LNCAP (cell line): ENCODE measurements at regions not wholly inside any gene's neighbourhood (a gene's known extent, or its start where the extent isn't known, plus 50 kb on each side); places are given as distances from the start of the nearest gene placed in this dataset.

ENCODE experiments used
- TF ChIP-seq, protein P1 (sequence below): fragments of 450-650 bp; IDR thresholded peaks from 2 replicates; pipeline ENCODE4 v1.5.1; 2017; ENCODE audit warnings: mild to moderate bottlenecking

DNA sequence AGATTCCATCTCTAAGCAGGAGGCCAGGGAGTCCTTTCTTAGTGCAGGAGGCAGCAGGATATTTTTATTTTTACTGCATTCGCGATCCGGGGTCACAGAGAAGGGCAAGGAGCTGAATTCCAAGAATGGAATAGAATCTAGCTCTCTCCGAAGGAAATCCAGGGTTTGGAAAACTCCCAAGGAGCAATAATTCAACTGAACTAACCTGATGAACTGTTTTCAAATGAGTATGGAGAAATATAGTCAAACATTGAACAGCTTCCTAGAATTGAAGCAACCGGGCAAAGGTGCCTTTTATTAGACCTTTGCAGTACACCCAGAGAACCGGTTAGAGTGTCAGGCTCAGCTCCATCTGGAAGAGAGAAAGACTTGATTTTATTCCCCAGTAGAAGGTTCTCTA is 120.7 kb upstream of the MAF start:
- TF ChIP-seq, protein P1, sequence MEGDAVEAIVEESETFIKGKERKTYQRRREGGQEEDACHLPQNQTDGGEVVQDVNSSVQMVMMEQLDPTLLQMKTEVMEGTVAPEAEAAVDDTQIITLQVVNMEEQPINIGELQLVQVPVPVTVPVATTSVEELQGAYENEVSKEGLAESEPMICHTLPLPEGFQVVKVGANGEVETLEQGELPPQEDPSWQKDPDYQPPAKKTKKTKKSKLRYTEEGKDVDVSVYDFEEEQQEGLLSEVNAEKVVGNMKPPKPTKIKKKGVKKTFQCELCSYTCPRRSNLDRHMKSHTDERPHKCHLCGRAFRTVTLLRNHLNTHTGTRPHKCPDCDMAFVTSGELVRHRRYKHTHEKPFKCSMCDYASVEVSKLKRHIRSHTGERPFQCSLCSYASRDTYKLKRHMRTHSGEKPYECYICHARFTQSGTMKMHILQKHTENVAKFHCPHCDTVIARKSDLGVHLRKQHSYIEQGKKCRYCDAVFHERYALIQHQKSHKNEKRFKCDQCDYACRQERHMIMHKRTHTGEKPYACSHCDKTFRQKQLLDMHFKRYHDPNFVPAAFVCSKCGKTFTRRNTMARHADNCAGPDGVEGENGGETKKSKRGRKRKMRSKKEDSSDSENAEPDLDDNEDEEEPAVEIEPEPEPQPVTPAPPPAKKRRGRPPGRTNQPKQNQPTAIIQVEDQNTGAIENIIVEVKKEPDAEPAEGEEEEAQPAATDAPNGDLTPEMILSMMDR, result no peak

- TF ChIP-seq, protein P1, result no peak
These were observed 117.0 kb upstream of the MAF start for GRCh38 chr16:79717333-79718137.

GRCh38 chr16:79716645-79717332 is 116.3 kb upstream of the MAF start:
- TF ChIP-seq, protein P1, result no peak

DNA sequence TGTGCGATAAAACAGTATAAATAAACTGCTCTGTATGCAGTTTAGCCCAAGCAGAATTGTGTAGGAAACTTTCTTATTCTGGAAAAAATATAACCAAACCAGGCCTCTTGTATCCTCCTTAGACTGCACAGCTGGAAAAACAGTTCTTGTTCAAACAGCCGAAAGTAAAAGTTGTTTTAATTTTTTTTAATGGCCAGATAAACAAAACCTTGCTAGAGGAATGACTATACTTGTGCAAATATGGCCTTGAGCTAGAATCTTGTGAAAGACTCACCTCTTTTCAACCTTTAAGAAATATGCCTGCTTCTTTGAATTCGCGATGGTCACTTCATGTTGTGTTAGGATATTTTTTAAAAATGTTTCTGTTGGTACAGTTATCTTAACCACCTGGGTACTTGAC is 114.5 kb upstream of the MAF start:
- TF ChIP-seq, protein P1, result no peak

- TF ChIP-seq, protein P1, result no peak
These were observed 113.9 kb upstream of the MAF start for GRCh38 chr16:79714440-79714839.

DNA sequence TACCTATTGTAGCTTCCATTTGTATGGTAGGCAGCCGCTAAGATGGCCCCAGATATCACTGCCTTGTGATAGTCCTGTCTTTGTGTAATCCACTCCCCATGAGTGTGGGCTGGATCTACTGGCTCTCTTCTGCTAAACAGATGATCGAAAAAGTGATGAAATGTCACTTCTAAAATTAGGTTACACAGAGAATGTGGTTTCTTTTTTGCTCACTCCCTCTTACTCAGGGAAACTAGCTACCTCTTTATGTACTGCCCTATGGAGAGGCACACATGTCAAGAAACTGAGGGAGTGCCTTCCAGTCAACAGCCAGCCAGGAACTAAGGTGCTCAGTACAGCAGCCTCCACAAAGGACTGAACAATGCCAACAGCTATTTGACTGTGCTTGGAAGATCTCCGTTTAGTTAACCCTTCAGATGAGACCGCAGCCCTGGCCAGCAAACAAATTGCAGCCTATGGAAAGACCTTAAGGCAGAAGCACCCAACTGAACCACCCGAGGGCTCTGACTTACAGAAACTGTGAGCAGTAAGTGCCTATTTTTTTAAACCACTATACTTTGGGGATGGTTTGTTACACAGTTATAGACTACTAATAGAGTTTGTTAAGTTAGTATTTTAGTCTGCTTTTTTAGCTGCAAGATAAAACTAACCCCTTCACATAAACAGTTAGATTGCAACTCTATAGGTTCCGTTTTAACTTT is 113.2 kb upstream of the MAF start:
- TF ChIP-seq, protein P1, result no peak

- TF ChIP-seq, protein P1, result no peak
These were observed 111.7 kb upstream of the MAF start for GRCh38 chr16:79712276-79712675.
